H1 (cell line): ENCODE measurements at regions not wholly inside any gene's neighbourhood (a gene's known extent, or its start where the extent isn't known, plus 50 kb on each side); places are given as distances from the start of the nearest gene placed in this dataset.

Experiments
- CTCF ChIA-PET: fragments of 300-600 bp; sonication (Branson Sonifier 250); formaldehyde crosslinking; loops from one replicate; lab custom pipeline; 2021; ENCODE audit not compliant: partially characterized antibody; lab: Charles Lee
- POLR2A ChIA-PET: fragments of 300-600 bp; sonication (Branson Sonifier 250); formaldehyde crosslinking; loops from one replicate; lab custom pipeline; 2021; ENCODE audit warnings: inconsistent platforms; ENCODE audit not compliant: partially characterized antibody; lab: Charles Lee
- DNase-seq, 2 experiments: peaks; one replicate each; pipeline versions ENCODE4 v3.0.0 to v3.0.0-alpha.2; 2010 to 2022; ENCODE audit warnings: low spot score in 2 of 2, low read depth in 1 of 2, mixed read lengths in 1 of 2
- FAIRE-seq: peaks from 2 replicates; lab custom pipeline; 2011; peaks lifted over from hg19 to GRCh38; lab: Jason Lieb, UNC
- H2AFZ ChIP-seq: 2 replicates; pipeline ENCODE4 v1.8.1; 2012; ENCODE audit warnings: low read length, inconsistent platforms
- H2AK5ac ChIP-seq: 2 replicates; pipeline ENCODE4 v1.6.1; 2013; ENCODE audit warnings: low read depth, low read length
- H2BK120ac ChIP-seq: replicated peaks from 2 replicates; pipeline ENCODE3; 2013; ENCODE audit warnings: low read depth, low read length, inconsistent platforms
- H2BK12ac ChIP-seq: 2 replicates; pipeline ENCODE4 v1.6.1; 2013; ENCODE audit warnings: low read depth, low read length
- H2BK15ac ChIP-seq: 2 replicates; pipeline ENCODE4 v1.6.1; 2013; ENCODE audit warnings: low read length
- H2BK20ac ChIP-seq: 2 replicates; pipeline ENCODE4 v1.6.1; 2013; ENCODE audit warnings: low read length
- H2BK5ac ChIP-seq: 2 replicates; pipeline ENCODE4 v1.6.1; 2013; ENCODE audit warnings: low read depth, low read length
- H3K14ac ChIP-seq: 2 replicates; pipeline ENCODE4 v1.6.1; 2013; ENCODE audit warnings: inconsistent platforms; ENCODE audit not compliant: insufficient read length
- H3K18ac ChIP-seq: 2 replicates; pipeline ENCODE4 v1.6.1; 2013; ENCODE audit warnings: low read length; ENCODE audit errors: extremely low read depth
- H3K23ac ChIP-seq: 2 replicates; pipeline ENCODE4 v1.6.1; 2013; ENCODE audit warnings: inconsistent platforms; ENCODE audit not compliant: insufficient read length
- H3K23me2 ChIP-seq: 2 replicates; pipeline ENCODE4 v1.6.1; 2013; ENCODE audit warnings: low read depth, low read length
- H3K27ac ChIP-seq: 2 replicates; pipeline ENCODE4 v1.6.1; 2011; ENCODE audit warnings: low read depth, low read length, inconsistent platforms
- H3K27me3 ChIP-seq, 4 experiments: replicated peaks in 1 of 4; 1 replicate in 1 of 4; 2 replicates in 3 of 4; pipeline versions ENCODE4 v1.6.1 to v1.8.1; 2011 to 2013; ENCODE audit warnings: low read length in 3 of 4, mild to moderate bottlenecking in 3 of 4, inconsistent platforms in 2 of 4, mixed read lengths in 2 of 4, moderate library complexity in 1 of 4; ENCODE audit not compliant: control insufficient read depth in 3 of 4, insufficient read depth in 3 of 4; ENCODE audit errors: extremely low read depth in 1 of 4
- H3K36me3 ChIP-seq, 4 experiments: 2 replicates each; pipeline versions ENCODE4 v1.6.1 to v1.8.1; 2011 to 2013; ENCODE audit warnings: mild to moderate bottlenecking in 4 of 4, low read length in 3 of 4, moderate library complexity in 2 of 4, control low read depth in 1 of 4, inconsistent platforms in 1 of 4; ENCODE audit not compliant: insufficient read depth in 4 of 4, control insufficient read depth in 2 of 4
- H3K4ac ChIP-seq: replicated peaks from 2 replicates; pipeline ENCODE3; 2013; ENCODE audit warnings: low read length, low read depth, mixed read lengths, inconsistent platforms; ENCODE audit not compliant: insufficient read length
- H3K4me1 ChIP-seq, 4 experiments: replicated peaks in 1 of 4; 1 replicate in 1 of 4; 2 replicates in 3 of 4; pipeline versions ENCODE4 v1.6.1 to v1.8.1; 2011 to 2013; ENCODE audit warnings: low read length in 3 of 4, inconsistent platforms in 2 of 4, mixed read lengths in 1 of 4; ENCODE audit not compliant: insufficient read depth in 4 of 4, control insufficient read depth in 3 of 4
- H3K4me2 ChIP-seq, 2 experiments: 2 replicates each; pipeline versions ENCODE4 v1.6.1 to v1.8.1; 2011 to 2013; ENCODE audit warnings: low read depth in 2 of 2, low read length in 2 of 2, control low read depth in 1 of 2, inconsistent platforms in 1 of 2, mild to moderate bottlenecking in 1 of 2; ENCODE audit not compliant: insufficient read depth in 1 of 2
- H3K4me3 ChIP-seq, 4 experiments: fragments of 200-600, 300-600 bp in 1 of 4; sonication (generic), shearing (Covaris generic), sonication (Bioruptor Twin) in 1 of 4; 2 replicates each; pipeline versions ENCODE4 v1.5.1 to v1.8.1; 2011 to 2016; ENCODE audit warnings: low read length in 4 of 4, low read depth in 3 of 4, control low read depth in 2 of 4, inconsistent platforms in 2 of 4, mild to moderate bottlenecking in 2 of 4, mixed read lengths in 1 of 4, moderate library complexity in 1 of 4; ENCODE audit not compliant: insufficient read depth in 2 of 4; ENCODE audit errors: extremely low read depth in 1 of 4
- H3K56ac ChIP-seq: replicated peaks from 2 replicates; pipeline ENCODE3; 2013; ENCODE audit warnings: low read depth, mild to moderate bottlenecking, mixed read lengths, low read length, inconsistent platforms; ENCODE audit not compliant: insufficient read length
- H3K79me1 ChIP-seq: 2 replicates; pipeline ENCODE4 v1.6.1; 2013; ENCODE audit warnings: low read depth, low read length, control low read depth
- H3K79me2 ChIP-seq, 2 experiments: 2 replicates each; pipeline versions ENCODE4 v1.6.1 to v1.8.1; 2012 to 2013; ENCODE audit warnings: low read length in 2 of 2, mild to moderate bottlenecking in 2 of 2, inconsistent platforms in 1 of 2; ENCODE audit not compliant: insufficient read depth in 2 of 2, control insufficient read depth in 1 of 2
- H3K9ac ChIP-seq, 4 experiments: replicated peaks in 1 of 4; 1 replicate in 1 of 4; 2 replicates in 3 of 4; pipeline versions ENCODE4 v1.6.1 to v1.8.1; 2011 to 2013; ENCODE audit warnings: low read depth in 3 of 4, low read length in 3 of 4, control low read depth in 2 of 4, mild to moderate bottlenecking in 2 of 4, moderate library complexity in 2 of 4, inconsistent platforms in 1 of 4; ENCODE audit errors: extremely low read depth in 1 of 4
- H3K9me3 ChIP-seq, 2 experiments: 2 replicates each; pipeline versions ENCODE4 v1.6.1 to v1.8.1; 2012 to 2013; ENCODE audit warnings: mild to moderate bottlenecking in 2 of 2, moderate library complexity in 2 of 2, control low read depth in 1 of 2, inconsistent platforms in 1 of 2, low read depth in 1 of 2, low read length in 1 of 2, mixed read lengths in 1 of 2; ENCODE audit not compliant: insufficient read depth in 2 of 2
- H4K20me1 ChIP-seq, 2 experiments: replicated peaks in 1 of 2; 2 replicates each; pipeline versions ENCODE3 to v1.8.1; 2011 to 2013; ENCODE audit warnings: inconsistent platforms in 2 of 2, low read length in 2 of 2, mild to moderate bottlenecking in 1 of 2; ENCODE audit not compliant: insufficient read depth in 2 of 2, control insufficient read depth in 1 of 2
- H4K5ac ChIP-seq: 2 replicates; pipeline ENCODE4 v1.6.1; 2013; ENCODE audit warnings: low read length, low read depth, mixed read lengths, inconsistent platforms; ENCODE audit not compliant: insufficient read length
- H4K8ac ChIP-seq: 2 replicates; pipeline ENCODE4 v1.8.0; 2013; ENCODE audit warnings: mild to moderate bottlenecking, moderate library complexity, low read length, inconsistent platforms; ENCODE audit not compliant: insufficient read depth; ENCODE audit errors: extremely low read depth
- H4K91ac ChIP-seq: replicated peaks from 2 replicates; pipeline ENCODE3; 2013; ENCODE audit warnings: low read length, mixed read lengths, inconsistent platforms; ENCODE audit not compliant: insufficient read length
- BRCA1 ChIP-seq: IDR thresholded peaks from 2 replicates; pipeline ENCODE4 v1.6.1; 2012; ENCODE audit warnings: low read depth, low read length, improper control_type of control experiment
- EGR1 ChIP-seq: IDR thresholded peaks from 2 replicates; pipeline ENCODE4 v1.6.1; 2011; ENCODE audit warnings: low read depth, low read length, borderline replicate concordance
- GTF2F1 ChIP-seq: IDR thresholded peaks from 2 replicates; pipeline ENCODE4 v1.6.1; 2012; ENCODE audit warnings: low read depth, low read length, improper control_type of control experiment, borderline replicate concordance
- JUN ChIP-seq: IDR thresholded peaks from 2 replicates; pipeline ENCODE4 v1.6.1; 2011; ENCODE audit warnings: low read depth, mild to moderate bottlenecking, improper control_type of control experiment, low read length
- JUND ChIP-seq: IDR thresholded peaks from 2 replicates; pipeline ENCODE4 v1.6.1; 2011; ENCODE audit warnings: mild to moderate bottlenecking, improper control_type of control experiment, low read length
- KDM1A ChIP-seq: fragments of 200-600, 300-600 bp; sonication (generic); IDR thresholded peaks from 2 replicates; pipeline ENCODE4 v1.7.1; 2016; ENCODE audit warnings: mild to moderate bottlenecking, low read length, borderline replicate concordance
- POLR2A ChIP-seq, 2 experiments: IDR thresholded peaks; 1 replicate in 1 of 2; 2 replicates in 1 of 2; pipeline ENCODE4 v1.6.1; 2011; ENCODE audit warnings: low read depth in 2 of 2, low read length in 2 of 2, mild to moderate bottlenecking in 2 of 2; ENCODE audit errors: control extremely low read depth in 1 of 2
- SAP30 ChIP-seq: fragments of 300-600 bp; sonication (generic); IDR thresholded peaks from 2 replicates; pipeline ENCODE4 v1.7.1; 2012; ENCODE audit warnings: low read length, moderate library complexity, mild to moderate bottlenecking, inconsistent platforms; ENCODE audit not compliant: insufficient read depth, insufficient replicate concordance
- SUZ12 ChIP-seq: fragments of 200-600 bp; sonication (generic); IDR thresholded peaks from 2 replicates; pipeline ENCODE4 v1.6.1; 2012; ENCODE audit warnings: mild to moderate bottlenecking, inconsistent platforms, low read length, moderate library complexity, mixed read lengths
- TAF7 ChIP-seq: optimal IDR thresholded peaks from 2 replicates; pipeline ENCODE3; 2011; ENCODE audit warnings: low read depth, mild to moderate bottlenecking, inconsistent platforms, low read length, moderate library complexity, borderline replicate concordance
- TCF12 ChIP-seq: IDR thresholded peaks from 2 replicates; pipeline ENCODE4 v1.6.1; 2011; ENCODE audit warnings: low read depth, mild to moderate bottlenecking, low read length
- ZNF274 ChIP-seq: IDR thresholded peaks from 2 replicates; pipeline ENCODE4 v1.7.0; 2012; ENCODE audit warnings: low read length, borderline replicate concordance; ENCODE audit errors: extremely low read depth

- Histone ChIP-seq H2BK15ac (no peak overlapping the region), H3K4me3 (no peak overlapping the region), H2BK20ac (no peak overlapping the region), H4K8ac (no peak overlapping the region), H2AFZ (no peak overlapping the region), H4K5ac (no peak overlapping the region), H3K4me1 (peaks cover 0 to 2% (median 0%) of the 10 kb centered on the region in 4 experiments; a peak in 1 of 7 replicates), H3K14ac (no peak overlapping the region), H3K36me3 (no peaks in the 10 kb centered on the region), H3K23ac (no peak overlapping the region), H3K4me2 (no peak overlapping the region), H3K79me2 (no peaks in the 10 kb centered on the region), H3K56ac (no peak overlapping the region), H3K9me3 (no peaks in the 10 kb centered on the region), H3K18ac (no peak overlapping the region), H4K20me1 (no peaks in the 10 kb centered on the region), H2BK5ac (no peak overlapping the region), H4K91ac (no peak overlapping the region), H3K4ac (no peak overlapping the region), H2BK12ac (no peak overlapping the region), H3K9ac (no peak overlapping the region), H2AK5ac (no peak overlapping the region), H3K23me2 (no peaks in the 10 kb centered on the region), H3K27ac (no peak overlapping the region), H3K79me1 (no peaks in the 10 kb centered on the region), H3K27me3 (no peaks in the 10 kb centered on the region), H2BK120ac (no peak overlapping the region)
- TF ChIP-seq EGR1, result no peak
- TF ChIP-seq JUN, result no peak
- TF ChIP-seq JUND, result no peak
- TF ChIP-seq TAF7, result no peak
- no peak for TF ChIP-seq KDM1A
- TF ChIP-seq SUZ12, result no peak
- TF ChIP-seq TCF12, result no peak
- no peak for TF ChIP-seq GTF2F1
- no peak for TF ChIP-seq SAP30
- TF ChIP-seq POLR2A (IDR thresholded peaks at IDR 0.05; ENCODE audit: control extremely low read depth in 1 of 2, low read depth in 2 of 2, low read length in 2 of 2), result no peak
- TF ChIP-seq ZNF274, result no peak
- no peak for TF ChIP-seq BRCA1
- ChIA-PET CTCF (no interaction called here), POLR2A (no interaction called here)
- no peak for DNase-seq
- no peak for FAIRE-seq
Measured at GRCh38 chr5:158642879-158643278, 456.8 kb downstream of the EBF1 start.
